Activated naive CD4-positive, alpha-beta T cell treated with anti-CD3 and anti-CD28 coated beads, Interleukin-2, amount 50 U/mL, for 72 hours (primary cell): ENCODE measurements at regions not wholly inside any gene's neighbourhood (a gene's known extent, or its start where the extent isn't known, plus 50 kb on each side); places are given as distances from the start of the nearest gene placed in this dataset.

Experiments used
- ATAC-seq, 2 donors: fragments of 150-1000 bp; cut with Tn5 transposase; 2 replicates each; pipeline ENCODE4 v1.10.0; 2021; ENCODE audit warnings: mild to moderate bottlenecking in 2 of 2, moderate library complexity in 2 of 2
- DNase-seq, 2 donors: peaks; one replicate each; pipeline ENCODE4 v3.0.0; 2021 to 2022; ENCODE audit warnings: low spot score in 2 of 2
- H3K27ac Mint-ChIP-seq, 2 donors: one replicate each; pipeline ENCODE4 v1.8.0; 2022; ENCODE audit warnings: mild to moderate bottlenecking in 2 of 2, mixed read lengths in 2 of 2
- H3K36me3 Mint-ChIP-seq, 2 donors: one replicate each; pipeline ENCODE4 v1.8.0; 2022; ENCODE audit warnings: mixed read lengths in 2 of 2
- H3K9me3 Mint-ChIP-seq, 2 donors: one replicate each; pipeline ENCODE4 v1.8.0; 2022; ENCODE audit warnings: mixed read lengths in 2 of 2

DNA sequence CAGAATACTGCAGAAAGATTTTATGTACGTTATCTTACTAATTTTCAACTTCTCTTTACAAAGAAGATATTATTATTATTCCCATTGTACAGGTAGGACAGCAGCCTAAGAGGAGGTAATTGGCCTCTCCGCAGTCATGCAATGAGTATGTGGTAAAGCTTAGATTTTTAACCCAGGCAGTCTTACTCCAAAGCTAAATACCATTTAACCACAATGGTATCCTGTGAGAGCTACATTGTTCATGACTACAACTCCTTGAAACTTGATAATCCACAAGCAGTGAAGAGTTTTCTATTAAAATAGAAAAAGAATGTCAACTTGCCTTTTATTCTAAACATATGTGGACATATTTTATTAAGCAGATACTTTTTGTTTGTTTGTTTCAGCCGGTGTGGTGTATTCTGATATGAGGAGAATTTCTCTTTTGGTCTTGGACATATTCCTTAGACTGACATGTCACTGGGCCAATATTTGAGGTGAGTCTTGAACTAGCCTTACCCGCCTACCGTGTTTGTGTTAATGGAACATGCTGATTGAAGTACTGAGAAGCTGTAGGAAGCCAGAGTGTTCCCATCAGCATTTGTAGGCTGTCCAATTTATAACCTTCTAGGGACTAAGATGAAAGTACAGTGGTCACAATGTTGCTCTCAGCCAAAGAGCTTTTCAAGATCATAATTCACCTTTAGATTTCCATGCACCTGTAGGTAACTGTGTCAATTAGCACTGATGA lies 293.9 kb upstream of the DCC start:
- H3K36me3 Mint-ChIP-seq, result no peaks in the 10 kb centered on the region
- H3K9me3 Mint-ChIP-seq, result peaks cover 4 to 11% of the 10 kb centered on the region in 2 donors
- DNase-seq (no peak), ATAC-seq (no peak)
- H3K27ac Mint-ChIP-seq, result no peak overlapping the region

GRCh38 chr18:52046842-52047241 lies 293.2 kb upstream of the DCC start:
- no peak overlapping the region for H3K27ac Mint-ChIP-seq
- DNase-seq, result no peak
- no peak for ATAC-seq
- peaks cover 4 to 8% of the 10 kb centered on the region in 2 donors for H3K9me3 Mint-ChIP-seq
- no peaks in the 10 kb centered on the region for H3K36me3 Mint-ChIP-seq

GRCh38 chr18:52054324-52054723 lies 285.7 kb upstream of the DCC start:
- no peak for DNase-seq
- no peak for ATAC-seq
- peaks cover 0 to 6% of the 10 kb centered on the region in 2 donors for H3K36me3 Mint-ChIP-seq
- H3K9me3 Mint-ChIP-seq, result peaks cover 12 to 19% of the 10 kb centered on the region in 2 donors
- no peak overlapping the region for H3K27ac Mint-ChIP-seq

DNA sequence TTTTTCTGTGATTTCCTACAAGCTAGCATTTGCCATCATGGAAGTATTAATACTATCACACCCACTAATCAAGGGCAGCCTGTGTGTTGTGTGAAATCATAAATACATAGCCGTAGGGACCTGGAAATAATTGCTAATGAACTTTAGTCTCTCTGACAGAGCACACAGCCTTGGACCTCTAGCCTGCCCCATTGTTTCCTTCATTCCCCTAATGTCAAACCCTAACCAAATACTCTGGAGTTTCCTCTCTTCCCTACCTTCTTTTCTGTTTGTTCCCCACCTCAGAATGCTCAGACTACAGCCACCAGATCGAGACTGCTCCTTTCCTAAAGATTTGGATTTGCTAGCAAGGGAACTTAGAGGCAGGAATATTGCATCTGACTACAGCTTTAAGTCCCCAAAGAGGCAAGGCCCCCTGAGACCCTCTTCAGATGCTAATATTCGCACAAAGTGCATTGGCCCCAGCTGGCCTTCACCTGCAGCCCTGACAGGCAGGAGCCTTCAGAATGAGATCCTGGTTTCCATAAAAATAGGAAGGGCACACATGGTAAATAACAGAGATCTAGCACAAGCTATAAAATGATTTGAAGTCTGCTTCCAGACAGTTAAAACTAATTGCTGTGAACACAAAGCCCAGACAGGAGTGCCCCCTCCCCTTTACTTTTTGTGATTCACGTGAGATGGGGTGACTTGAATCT lies 279.2 kb upstream of the DCC start:
- no peak overlapping the region for H3K27ac Mint-ChIP-seq
- H3K36me3 Mint-ChIP-seq, result peaks cover 4 to 5% of the 10 kb centered on the region in 2 donors
- peaks cover 9 to 13% of the 10 kb centered on the region in 2 donors for H3K9me3 Mint-ChIP-seq
- ATAC-seq, result no peak
- no peak for DNase-seq

DNA sequence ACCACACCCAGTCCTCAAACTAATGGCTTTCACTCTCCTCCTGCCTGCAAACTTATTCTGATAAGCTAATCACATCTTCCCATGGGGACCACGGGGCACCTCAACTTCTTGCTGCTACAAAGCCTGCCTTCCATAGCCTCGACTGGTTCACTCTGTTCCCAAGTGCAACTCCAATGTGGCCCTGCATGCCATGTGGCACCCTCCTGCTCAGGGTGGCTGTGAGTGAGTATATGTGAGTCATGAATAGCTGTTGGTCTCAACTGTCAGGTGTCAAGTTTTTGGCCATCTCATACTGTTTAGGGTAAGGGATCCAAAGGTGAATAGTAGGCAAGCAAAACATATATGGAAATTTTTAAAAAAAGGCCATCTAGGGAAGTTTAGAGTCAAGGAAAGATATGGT lies 276.1 kb upstream of the DCC start:
- peaks cover 6 to 11% of the 10 kb centered on the region in 2 donors for H3K9me3 Mint-ChIP-seq
- H3K36me3 Mint-ChIP-seq, result peaks cover 4 to 5% of the 10 kb centered on the region in 2 donors
- H3K27ac Mint-ChIP-seq, result no peak overlapping the region

GRCh38 chr18:52069201-52069600 lies 270.8 kb upstream of the DCC start:
- DNase-seq (no peak), ATAC-seq (no peak)
- Mint-ChIP-seq H3K9me3 (peaks cover 9 to 15% of the 10 kb centered on the region in 2 donors), H3K36me3 (peaks cover 0 to under 1% of the 10 kb centered on the region in 2 donors), H3K27ac (no peak overlapping the region)

More for the DNA sequence above, 276.1 kb upstream of the DCC start:
- DNase-seq, result no peak
- ATAC-seq, result no peak

GRCh38 chr18:52070291-52070756 lies 269.7 kb upstream of the DCC start:
- Mint-ChIP-seq H3K27ac (no peak overlapping the region), H3K36me3 (no peaks in the 10 kb centered on the region), H3K9me3 (peaks cover 12 to 17% of the 10 kb centered on the region in 2 donors)
- DNase-seq (no peak), ATAC-seq (no peak)

GRCh38 chr18:52077251-52077983 lies 262.6 kb upstream of the DCC start:
- H3K9me3 Mint-ChIP-seq, result peaks cover 4 to 9% of the 10 kb centered on the region in 2 donors
- no peaks in the 10 kb centered on the region for H3K36me3 Mint-ChIP-seq
- H3K27ac Mint-ChIP-seq, result no peak overlapping the region
- ATAC-seq, result no peak
- no peak for DNase-seq

DNA sequence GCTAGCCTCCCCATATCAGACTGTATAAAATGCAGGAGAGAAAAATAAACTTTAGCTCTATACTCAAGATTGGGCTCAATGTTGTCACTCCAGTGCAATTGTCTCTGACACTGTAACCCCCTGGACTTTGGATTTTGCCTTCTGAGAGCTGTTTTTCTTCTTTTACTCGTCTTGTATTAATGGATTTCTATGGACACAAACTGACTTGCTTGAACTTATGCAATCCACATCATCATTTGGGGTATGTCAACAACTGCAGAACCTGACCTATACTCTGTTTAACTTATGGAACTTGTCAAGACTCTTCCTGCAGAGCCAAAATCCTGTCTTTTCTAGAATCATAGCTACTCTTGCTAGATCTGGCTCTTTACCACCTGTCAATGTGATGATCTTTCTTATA lies 257.8 kb upstream of the DCC start:
- peaks cover 0 to 8% of the 10 kb centered on the region in 2 donors for H3K9me3 Mint-ChIP-seq
- no peak for ATAC-seq
- no peak for DNase-seq
- H3K27ac Mint-ChIP-seq, result no peak overlapping the region
- no peaks in the 10 kb centered on the region for H3K36me3 Mint-ChIP-seq

DNA sequence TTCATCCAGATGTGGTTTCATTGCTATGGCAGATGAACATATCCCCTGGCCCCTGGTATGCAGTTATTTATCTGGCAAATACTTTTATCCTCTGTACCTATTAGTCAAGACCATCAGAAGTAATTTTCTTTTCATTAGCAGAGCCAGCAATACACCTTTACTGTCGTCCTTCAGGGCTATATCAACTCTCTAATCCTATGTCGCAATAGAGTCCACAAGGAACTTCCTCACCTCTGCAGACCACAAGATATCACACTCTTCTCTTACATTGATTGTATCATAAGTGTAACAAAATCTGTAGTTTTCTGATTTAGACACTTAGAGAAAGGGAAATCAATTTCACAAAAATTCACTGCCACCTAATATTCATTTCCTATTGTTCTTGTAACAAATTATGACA lies 252.9 kb upstream of the DCC start:
- DNase-seq (no peak), ATAC-seq (no peak)
- Mint-ChIP-seq H3K27ac (no peak overlapping the region), H3K36me3 (no peaks in the 10 kb centered on the region), H3K9me3 (peaks cover 0 to 8% of the 10 kb centered on the region in 2 donors)

DNA sequence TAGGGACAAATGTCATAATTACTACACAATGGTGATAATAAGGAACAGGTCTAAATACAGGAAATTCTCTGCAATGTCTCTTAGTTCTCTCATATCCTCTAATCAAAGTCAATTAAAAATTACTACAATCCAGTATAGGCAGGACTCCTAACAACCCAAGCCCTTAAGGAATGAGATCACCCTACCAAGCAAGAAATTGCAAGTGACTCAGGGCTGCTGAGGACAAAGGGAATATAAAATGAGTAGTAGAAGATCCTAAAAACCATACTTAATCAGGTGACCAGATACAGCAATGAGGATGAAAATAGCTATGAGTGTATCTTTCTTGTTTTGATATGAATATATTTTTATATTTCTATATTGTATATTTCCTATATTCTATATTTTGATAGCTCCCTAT lies 250.0 kb upstream of the DCC start:
- Mint-ChIP-seq H3K9me3 (peaks cover 5 to 9% of the 10 kb centered on the region in 2 donors), H3K27ac (no peak overlapping the region), H3K36me3 (no peaks in the 10 kb centered on the region)
- DNase-seq (no peak), ATAC-seq (no peak)

DNA sequence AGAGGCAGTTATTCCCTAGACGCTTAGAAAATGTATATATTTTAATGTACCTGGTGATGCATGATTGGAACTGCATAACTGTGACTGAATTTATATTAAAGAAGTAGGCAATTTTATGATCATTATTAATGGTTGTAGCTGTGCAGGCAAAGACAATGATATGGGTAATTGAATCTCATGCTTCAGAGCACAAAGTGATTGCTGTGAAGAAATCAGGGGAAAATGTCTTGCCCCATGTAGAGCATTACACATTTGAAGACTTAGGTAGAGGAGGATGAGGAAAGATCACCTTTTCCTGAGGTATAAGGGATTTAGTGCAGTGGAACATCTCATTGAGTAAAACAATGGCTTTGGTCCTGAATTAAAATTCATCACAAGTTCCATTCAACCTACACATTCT lies 246.8 kb upstream of the DCC start:
- Mint-ChIP-seq H3K36me3 (no peaks in the 10 kb centered on the region), H3K27ac (no peak overlapping the region), H3K9me3 (peaks cover 5 to 9% of the 10 kb centered on the region in 2 donors)
- DNase-seq (no peak), ATAC-seq (no peak)

DNA sequence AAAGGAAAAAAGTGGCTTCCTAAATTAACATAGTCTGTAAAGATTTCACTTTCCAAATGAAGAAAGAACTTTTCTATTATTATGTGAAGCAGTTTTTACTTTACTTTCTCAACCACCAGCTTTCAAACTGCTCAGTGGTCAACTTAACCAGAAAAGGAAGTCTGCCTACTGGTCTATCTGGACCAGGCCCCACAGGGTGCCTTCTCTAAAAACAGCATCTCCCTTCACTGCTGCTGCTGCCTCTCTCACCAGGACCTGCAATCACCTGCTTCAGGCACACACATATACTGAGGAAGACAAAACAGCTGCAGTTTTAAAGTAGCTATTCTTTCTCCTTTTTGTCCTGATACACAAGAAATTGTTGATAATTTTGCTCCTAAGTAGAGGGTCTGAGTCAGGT lies 221.3 kb upstream of the DCC start:
- Mint-ChIP-seq H3K36me3 (no peaks in the 10 kb centered on the region), H3K27ac (no peak overlapping the region), H3K9me3 (peaks cover 4 to 16% of the 10 kb centered on the region in 2 donors)
- ATAC-seq, result no peak
- no peak for DNase-seq

DNA sequence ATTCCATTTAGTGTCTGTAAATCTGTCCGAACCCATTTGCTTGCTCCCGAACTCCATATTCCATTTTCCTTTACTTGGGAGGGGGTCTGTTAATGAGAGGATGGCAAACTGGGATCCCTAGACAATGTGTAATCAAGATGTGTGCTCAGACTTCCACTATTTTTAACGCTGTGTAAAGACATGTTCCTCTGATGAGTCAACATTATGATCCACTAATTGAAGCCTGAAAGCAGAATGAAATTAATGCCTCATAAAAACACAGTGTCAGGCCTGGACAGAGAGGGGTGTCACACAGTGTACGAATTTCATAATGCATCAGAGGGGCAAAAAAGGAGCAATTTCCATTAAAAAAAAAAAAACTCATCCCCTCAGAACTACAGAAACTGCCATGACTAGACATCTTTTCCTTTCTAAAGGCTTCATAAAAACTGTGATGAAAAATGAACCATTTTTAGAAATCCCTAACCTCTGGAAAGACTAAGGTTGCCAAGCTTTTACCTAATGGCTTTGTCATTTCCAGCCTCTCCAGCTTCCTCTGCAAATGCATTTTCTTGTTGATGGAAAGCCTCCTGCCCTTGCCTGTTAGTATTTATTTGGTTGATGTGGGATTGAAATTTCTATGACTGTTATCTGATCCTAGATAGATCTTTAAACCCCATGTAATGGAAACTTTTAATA lies 209.2 kb upstream of the DCC start:
- DNase-seq (no peak), ATAC-seq (no peak)
- peaks cover 0 to 4% of the 10 kb centered on the region in 2 donors for H3K9me3 Mint-ChIP-seq
- no peaks in the 10 kb centered on the region for H3K36me3 Mint-ChIP-seq
- H3K27ac Mint-ChIP-seq, result no peak overlapping the region

DNA sequence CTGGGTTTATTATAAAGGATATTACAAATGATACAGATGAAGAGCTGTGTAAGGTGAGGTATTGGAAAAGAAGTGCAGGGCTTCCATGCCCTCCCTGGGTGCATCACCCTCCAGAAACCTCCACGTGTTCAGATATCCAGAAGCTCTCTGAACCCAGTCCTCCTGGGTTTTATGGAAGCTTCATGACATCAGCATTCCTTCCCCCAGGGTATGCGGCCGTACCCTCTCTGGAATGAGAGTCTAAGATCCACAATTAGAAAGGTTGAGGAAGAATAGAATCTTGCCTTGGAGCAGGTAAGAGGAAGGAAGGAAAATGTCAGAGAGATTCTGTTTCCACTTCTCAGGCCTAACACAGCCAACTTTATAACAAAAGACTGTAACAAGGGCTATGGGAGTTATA lies 208.2 kb upstream of the DCC start:
- Mint-ChIP-seq H3K27ac (no peak overlapping the region), H3K36me3 (no peaks in the 10 kb centered on the region), H3K9me3 (peaks cover 2 to 5% of the 10 kb centered on the region in 2 donors)
- ATAC-seq (no peak), DNase-seq (no peak)

DNA sequence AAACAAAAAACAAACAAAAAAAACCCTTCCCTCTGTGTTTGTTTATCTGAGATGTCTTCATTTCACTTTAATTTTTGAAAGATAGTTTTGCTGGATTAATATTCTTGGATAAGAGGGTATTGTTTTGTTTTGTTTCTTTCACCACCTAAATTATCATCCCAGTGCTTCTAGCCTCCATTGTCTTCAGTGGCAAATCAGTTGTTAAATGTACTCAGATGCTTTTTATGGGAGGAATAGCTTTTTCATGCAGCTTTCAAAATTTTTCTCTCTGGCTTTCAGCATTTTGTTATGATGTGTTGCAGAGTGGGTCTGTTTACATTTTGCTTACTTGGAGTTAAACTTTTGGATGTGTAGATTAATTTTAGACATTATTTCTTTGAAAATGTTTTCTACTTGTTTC lies 203.5 kb upstream of the DCC start:
- DNase-seq, result no peak
- H3K27ac Mint-ChIP-seq, result no peak overlapping the region
- peaks cover 14 to 19% of the 10 kb centered on the region in 2 donors for H3K9me3 Mint-ChIP-seq
- peaks cover 0 to 4% of the 10 kb centered on the region in 2 donors for H3K36me3 Mint-ChIP-seq
- ATAC-seq, result no peak

GRCh38 chr18:52140986-52141385 lies 199.0 kb upstream of the DCC start:
- DNase-seq (no peak), ATAC-seq (no peak)
- Mint-ChIP-seq H3K9me3 (peaks cover 22 to 30% of the 10 kb centered on the region in 2 donors), H3K27ac (no peak overlapping the region), H3K36me3 (peaks cover 0 to 4% of the 10 kb centered on the region in 2 donors)
